ENCODE measurements at regions not wholly inside any gene's neighbourhood (a gene's known extent, or its start where the extent isn't known, plus 50 kb on each side); places are given as distances from the start of the nearest gene placed in this dataset.

- Histone ChIP-seq H3K9me3 (no peaks in the 10 kb centered on the region), H3K4me1 (no peaks in the 10 kb centered on the region), H3K36me3 (no peaks in the 10 kb centered on the region), H3K4me3 (no peak overlapping the region), H3K27me3 (no peaks in the 10 kb centered on the region), H3K27ac (no peak overlapping the region)
- ATAC-seq (no peak), DNase-seq (no peak)
- no peak for TF ChIP-seq POLR2A (IDR thresholded peaks at IDR 0.05)
- no peak for TF ChIP-seq CTCF (IDR thresholded peaks at IDR 0.05 in 4 of 5, conservative IDR thresholded peaks at IDR 0.05 in 1 of 5)
- intact Hi-C loops (cut with DNase I; ENCODE audit: low total_unique reads): no loop called here
- in situ Hi-C loops (cut with MboI; ENCODE audit: low sequenced_read_pairs in 4 of 4): no loop called here
Measured at GRCh38 chr20:57912227-57912582, 202.4 kb upstream of the PMEPA1 start.

GRCh38 chr20:57911512-57912226, 201.9 kb upstream of the PMEPA1 start:
- no peak for DNase-seq
- Histone ChIP-seq H3K27me3 (no peaks in the 10 kb centered on the region), H3K9me3 (no peaks in the 10 kb centered on the region), H3K36me3 (no peaks in the 10 kb centered on the region), H3K4me1 (no peaks in the 10 kb centered on the region), H3K4me3 (no peak overlapping the region), H3K27ac (no peak overlapping the region)
- no peak for ATAC-seq
- intact Hi-C loops (cut with DNase I; ENCODE audit: low total_unique reads) (no loop called here), in situ Hi-C loops (cut with MboI; ENCODE audit: low sequenced_read_pairs in 4 of 4) (no loop called here)
- TF ChIP-seq CTCF (IDR thresholded peaks at IDR 0.05 in 4 of 5, conservative IDR thresholded peaks at IDR 0.05 in 1 of 5): no peak
- no peak for TF ChIP-seq POLR2A (IDR thresholded peaks at IDR 0.05)

GRCh38 chr20:57910716-57911115, 200.9 kb upstream of the PMEPA1 start:
- Histone ChIP-seq H3K27ac (no peak overlapping the region), H3K27me3 (no peaks in the 10 kb centered on the region), H3K9me3 (no peaks in the 10 kb centered on the region), H3K36me3 (no peaks in the 10 kb centered on the region), H3K4me1 (no peaks in the 10 kb centered on the region), H3K4me3 (no peak overlapping the region)
- ATAC-seq: no peak
- intact Hi-C loops (cut with DNase I; ENCODE audit: low total_unique reads) (no loop called here), in situ Hi-C loops (cut with MboI; ENCODE audit: low sequenced_read_pairs in 4 of 4) (no loop called here)
- no peak for DNase-seq
- TF ChIP-seq CTCF (IDR thresholded peaks at IDR 0.05 in 4 of 5, conservative IDR thresholded peaks at IDR 0.05 in 1 of 5) (no peak), POLR2A (IDR thresholded peaks at IDR 0.05) (no peak)

GRCh38 chr20:57909763-57910331, 200.0 kb upstream of the PMEPA1 start:
- no peaks in the 10 kb centered on the region for H3K4me1 ChIP-seq
- intact Hi-C loops (cut with DNase I; ENCODE audit: low total_unique reads): no loop called here
- DNase-seq (no peak), ATAC-seq (no peak)
- no peaks in the 10 kb centered on the region for H3K27me3 ChIP-seq
- no peaks in the 10 kb centered on the region for H3K9me3 ChIP-seq
- no peak overlapping the region for H3K27ac ChIP-seq
- H3K4me3 ChIP-seq: no peak overlapping the region
- in situ Hi-C loops (cut with MboI; ENCODE audit: low sequenced_read_pairs in 4 of 4): no loop called here
- TF ChIP-seq CTCF (IDR thresholded peaks at IDR 0.05 in 4 of 5, conservative IDR thresholded peaks at IDR 0.05 in 1 of 5) (no peak), POLR2A (IDR thresholded peaks at IDR 0.05) (no peak)
- no peaks in the 10 kb centered on the region for H3K36me3 ChIP-seq
